Osteocyte (in vitro differentiated cells): ENCODE measurements at regions not wholly inside any gene's neighbourhood (a gene's known extent, or its start where the extent isn't known, plus 50 kb on each side); places are given as distances from the start of the nearest gene placed in this dataset.

Experiments used
- DNase-seq: peaks from one replicate; pipeline ENCODE4 v3.0.0; 2021; ENCODE audit warnings: mixed read lengths; ENCODE audit not compliant: unreplicated experiment; ENCODE audit errors: extremely low spot score
- H3K27ac Mint-ChIP-seq: one replicate; pipeline ENCODE4 v1.8.0; 2021; ENCODE audit warnings: mild to moderate bottlenecking, mixed read lengths; ENCODE audit not compliant: unreplicated experiment
- H3K27me3 Mint-ChIP-seq: one replicate; pipeline ENCODE4 v1.8.0; 2021; ENCODE audit warnings: mixed read lengths; ENCODE audit not compliant: unreplicated experiment
- H3K36me3 Mint-ChIP-seq: one replicate; pipeline ENCODE4 v1.8.0; 2021; ENCODE audit warnings: mixed read lengths; ENCODE audit not compliant: unreplicated experiment
- H3K4me1 Mint-ChIP-seq: one replicate; pipeline ENCODE4 v1.8.0; 2021; ENCODE audit warnings: mixed read lengths; ENCODE audit not compliant: unreplicated experiment
- H3K4me3 Mint-ChIP-seq: one replicate; pipeline ENCODE4 v1.8.0; 2021; ENCODE audit warnings: mild to moderate bottlenecking, moderate library complexity, mixed read lengths; ENCODE audit not compliant: unreplicated experiment
- H3K9me3 Mint-ChIP-seq: one replicate; pipeline ENCODE4 v1.8.0; 2021; ENCODE audit warnings: mixed read lengths; ENCODE audit not compliant: unreplicated experiment
- CTCF ChIP-seq: fragments of 200-600 bp; sonication (generic); IDR thresholded peaks from 2 replicates; pipeline ENCODE4 v1.5.0; 2021; ENCODE audit warnings: antibody characterized with exemption, mild to moderate bottlenecking, moderate library complexity

- Mint-ChIP-seq H3K27ac (no peak overlapping the region), H3K36me3 (no peaks in the 10 kb centered on the region), H3K9me3 (no peaks in the 10 kb centered on the region), H3K27me3 (no peaks in the 10 kb centered on the region), H3K4me3 (no peak overlapping the region), H3K4me1 (peaks cover 63% of the 10 kb centered on the region)
- no peak for TF ChIP-seq CTCF
- no peak for DNase-seq
These were observed 361.8 kb upstream of the ACTBL2 start for GRCh38 chr5:57844410-57844809.

- no peaks in the 10 kb centered on the region for H3K27me3 Mint-ChIP-seq
- H3K36me3 Mint-ChIP-seq, result no peaks in the 10 kb centered on the region
- H3K27ac Mint-ChIP-seq, result peak overlapping the region; percentile 82
- TF ChIP-seq CTCF, result no peak
- H3K4me3 Mint-ChIP-seq, result no peak overlapping the region
- no peak for DNase-seq
- H3K9me3 Mint-ChIP-seq, result no peaks in the 10 kb centered on the region
- peaks cover 69% of the 10 kb centered on the region for H3K4me1 Mint-ChIP-seq
These were observed 360.4 kb upstream of the ACTBL2 start for GRCh38 chr5:57843059-57843367.

GRCh38 chr5:57842364-57843058 lies 359.9 kb upstream of the ACTBL2 start:
- no peaks in the 10 kb centered on the region for H3K27me3 Mint-ChIP-seq
- no peaks in the 10 kb centered on the region for H3K9me3 Mint-ChIP-seq
- DNase-seq, result no peak
- no peaks in the 10 kb centered on the region for H3K36me3 Mint-ChIP-seq
- peak overlapping the region; percentile 89 for H3K27ac Mint-ChIP-seq
- peaks cover 69% of the 10 kb centered on the region for H3K4me1 Mint-ChIP-seq
- TF ChIP-seq CTCF, result no peak
- peak overlapping the region; percentile 36 for H3K4me3 Mint-ChIP-seq

- Mint-ChIP-seq H3K4me1 (peaks cover 72% of the 10 kb centered on the region), H3K36me3 (no peaks in the 10 kb centered on the region), H3K27ac (peak overlapping the region; percentile 89), H3K4me3 (peak overlapping the region; percentile 36), H3K9me3 (peaks cover 3% of the 10 kb centered on the region), H3K27me3 (no peaks in the 10 kb centered on the region)
- no peak for TF ChIP-seq CTCF
- no peak for DNase-seq
These were observed 359.2 kb upstream of the ACTBL2 start for GRCh38 chr5:57841676-57842363.

GRCh38 chr5:57839437-57840079 lies 356.9 kb upstream of the ACTBL2 start:
- Mint-ChIP-seq H3K27ac (peak overlapping the region; percentile 89), H3K9me3 (peaks cover 7% of the 10 kb centered on the region), H3K36me3 (no peaks in the 10 kb centered on the region), H3K27me3 (no peaks in the 10 kb centered on the region), H3K4me1 (peaks cover 88% of the 10 kb centered on the region), H3K4me3 (no peak overlapping the region)
- no peak for TF ChIP-seq CTCF
- no peak for DNase-seq
